Stimulated activated CD4-positive, alpha-beta T cell treated with anti-CD3 and anti-CD28 coated beads, TNF-alpha, amount 100 ng/mL, for 4 hours (primary cell): ENCODE measurements at regions not wholly inside any gene's neighbourhood (a gene's known extent, or its start where the extent isn't known, plus 50 kb on each side); places are given as distances from the start of the nearest gene placed in this dataset.
"Not testable (repeated sequence)": the region's sequence is repeated elsewhere in the genome, so short reads cannot be mapped to it uniquely, and the experiment has no call there.

Source experiments
- DNase-seq, 3 experiments: peaks; one replicate each; pipeline ENCODE4 v3.0.0-alpha.2; 2020; ENCODE audit warnings: low read depth in 3 of 3

DNA sequence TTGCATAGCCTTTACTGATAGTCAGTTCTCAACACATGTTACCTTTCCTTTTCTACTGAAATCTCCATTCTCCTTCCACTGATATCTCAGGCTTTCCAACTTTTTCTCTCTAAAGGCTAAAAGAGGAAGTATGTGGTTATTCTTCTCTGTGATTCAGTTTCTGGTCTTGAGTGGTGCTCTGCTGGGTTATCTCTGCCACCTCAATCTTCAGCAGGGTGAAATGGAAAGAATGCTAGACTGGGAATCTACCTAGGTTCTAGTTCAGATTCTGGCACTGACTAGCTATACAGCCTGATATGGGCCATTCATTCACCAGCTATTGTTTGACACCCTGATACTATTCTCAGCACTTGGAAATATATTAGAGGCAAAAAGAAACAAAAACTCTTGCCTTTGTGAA lies 124.9 kb upstream of the GRIA1 start:
- no peak for DNase-seq

GRCh38 chr5:153367466-153367865 lies 123.0 kb upstream of the GRIA1 start:
- no peak for DNase-seq

DNA sequence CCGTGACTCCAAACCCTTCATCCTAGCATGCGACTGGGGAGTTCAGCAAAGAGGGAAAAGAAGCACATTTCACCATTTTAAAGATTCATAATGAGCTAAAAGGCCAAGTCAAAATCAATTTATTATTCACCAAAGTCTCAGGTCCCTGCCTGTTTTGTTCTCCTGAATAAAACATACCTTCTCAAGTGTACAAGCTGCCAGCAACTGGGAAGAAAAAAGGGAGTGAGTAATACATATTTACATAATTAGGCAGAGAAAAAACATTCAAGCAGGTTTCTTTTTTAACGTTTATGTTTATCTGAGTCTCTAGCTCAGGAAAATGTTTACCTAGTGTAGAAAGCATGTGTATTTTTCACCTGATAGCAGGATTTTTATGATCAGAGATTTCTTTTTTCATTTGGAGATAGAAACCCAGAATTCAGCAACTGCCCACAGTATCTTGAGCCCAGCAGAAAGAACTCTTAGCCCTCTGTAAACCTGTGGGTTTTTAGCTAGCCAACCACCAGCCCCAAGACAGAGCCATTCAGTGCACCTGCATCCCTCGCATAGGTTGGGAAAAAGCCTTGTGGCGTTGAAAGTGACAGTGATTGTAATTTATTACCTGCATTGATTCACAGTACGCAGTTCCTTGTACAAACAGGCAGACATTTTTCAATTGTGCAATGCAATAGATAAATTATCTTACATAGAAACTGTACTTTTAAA lies 117.9 kb upstream of the GRIA1 start:
- DNase-seq = no peak

GRCh38 chr5:153373130-153373498 lies 117.4 kb upstream of the GRIA1 start:
- DNase-seq = no peak

- DNase-seq = not testable (repeated sequence)
These were observed 108.8 kb upstream of the GRIA1 start for GRCh38 chr5:153381630-153382029.

- DNase-seq = no peak
These were observed 99.9 kb upstream of the GRIA1 start for GRCh38 chr5:153390569-153390968.

GRCh38 chr5:153399595-153399994 lies 90.9 kb upstream of the GRIA1 start:
- no peak for DNase-seq

GRCh38 chr5:153400931-153401330 lies 89.5 kb upstream of the GRIA1 start:
- DNase-seq = no peak

- DNase-seq = no peak
These were observed 87.9 kb upstream of the GRIA1 start for GRCh38 chr5:153402550-153402949.

- no peak for DNase-seq
These were observed 87.0 kb upstream of the GRIA1 start for GRCh38 chr5:153403470-153403869.

- DNase-seq = no peak
These were observed 85.7 kb upstream of the GRIA1 start for GRCh38 chr5:153404747-153405146.

DNA sequence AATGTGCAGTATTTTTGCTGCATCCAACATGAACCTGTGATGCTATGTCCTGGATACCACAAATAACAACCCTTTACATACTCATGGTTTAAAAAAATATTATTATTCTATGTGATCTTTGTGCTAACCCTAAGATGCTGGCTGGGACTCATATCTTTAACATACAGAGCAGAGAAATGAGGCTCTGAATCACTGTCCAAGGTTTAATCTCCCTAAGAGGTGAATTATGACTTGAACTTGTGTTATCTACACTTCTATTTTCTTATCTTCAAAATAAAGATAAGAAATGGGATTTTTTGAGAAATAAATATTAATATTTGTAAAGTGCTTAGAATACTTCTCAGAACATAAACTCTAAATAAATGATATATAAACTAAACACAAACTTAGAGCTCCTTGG lies 68.8 kb upstream of the GRIA1 start:
- DNase-seq = no peak

DNA sequence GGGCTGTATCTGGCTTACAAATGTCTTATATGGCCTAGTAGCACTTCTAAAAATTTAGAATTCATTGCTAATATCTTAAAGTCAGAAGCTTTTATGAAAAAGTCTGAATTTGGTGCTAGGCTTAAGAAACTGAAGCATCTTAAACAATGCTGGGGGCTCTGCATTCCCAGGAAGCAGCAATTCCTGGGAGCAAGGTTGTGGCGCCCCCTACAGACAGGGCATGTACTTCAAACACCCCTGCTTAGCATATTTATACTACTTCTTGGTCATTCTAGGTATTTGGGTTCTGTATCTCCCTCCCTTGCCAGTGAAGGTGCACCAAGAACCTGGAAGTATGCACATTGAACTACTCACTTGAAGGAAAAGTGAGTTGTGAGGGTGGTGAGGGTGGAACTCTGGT lies 64.6 kb upstream of the GRIA1 start:
- no peak for DNase-seq

GRCh38 chr5:153429761-153430380 lies 60.6 kb upstream of the GRIA1 start:
- no peak for DNase-seq

DNA sequence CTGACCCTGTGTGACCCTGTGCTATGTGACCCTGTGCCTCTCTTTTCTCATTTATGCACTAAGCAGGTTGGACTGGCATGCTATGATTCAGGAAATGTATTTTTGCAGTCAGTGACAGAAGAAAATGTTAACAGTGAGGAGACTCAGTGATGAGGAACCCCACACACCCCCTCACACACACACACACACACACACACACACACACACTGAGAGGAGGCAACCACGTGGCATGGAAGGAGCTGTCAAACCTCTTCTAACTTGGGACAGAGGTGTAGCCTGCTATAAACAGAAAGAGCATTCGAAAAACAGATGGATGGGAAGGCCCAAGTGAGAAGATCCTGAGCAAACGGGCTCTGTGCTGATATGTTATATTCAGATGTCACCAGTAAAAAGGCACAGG lies 57.9 kb upstream of the GRIA1 start:
- DNase-seq = no peak

DNA sequence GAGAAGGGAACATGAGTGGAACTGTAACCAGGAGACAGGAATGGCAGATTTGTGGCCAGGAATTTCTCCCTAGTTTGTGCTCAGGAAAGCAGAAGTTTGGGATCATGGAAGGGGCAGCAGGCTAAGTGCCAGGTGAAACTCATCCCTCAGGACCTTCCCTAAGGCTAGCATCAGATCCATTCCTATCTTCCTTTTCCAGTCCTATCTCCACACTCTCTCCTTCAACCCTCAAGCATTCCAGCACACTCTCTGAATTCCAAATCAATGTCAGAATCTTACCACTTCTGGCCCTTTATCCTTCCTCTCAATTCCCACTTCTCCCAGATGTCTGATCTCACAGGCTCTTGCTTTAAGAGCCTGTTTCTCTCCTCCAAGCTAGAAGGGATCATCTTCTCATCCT lies 53.2 kb upstream of the GRIA1 start:
- DNase-seq = no peak

- no peak for DNase-seq
These were observed 51.3 kb upstream of the GRIA1 start for GRCh38 chr5:153439130-153439529.
